HG03097 (cell line): ENCODE measurements at regions not wholly inside any gene's neighbourhood (a gene's known extent, or its start where the extent isn't known, plus 50 kb on each side); places are given as distances from the start of the nearest gene placed in this dataset.

Experiments
- ATAC-seq: cut with Tn5 transposase; IDR thresholded peaks from one replicate; pipeline ENCODE4 v1.9.1; 2021; ENCODE audit not compliant: unreplicated experiment, low FRiP score

DNA sequence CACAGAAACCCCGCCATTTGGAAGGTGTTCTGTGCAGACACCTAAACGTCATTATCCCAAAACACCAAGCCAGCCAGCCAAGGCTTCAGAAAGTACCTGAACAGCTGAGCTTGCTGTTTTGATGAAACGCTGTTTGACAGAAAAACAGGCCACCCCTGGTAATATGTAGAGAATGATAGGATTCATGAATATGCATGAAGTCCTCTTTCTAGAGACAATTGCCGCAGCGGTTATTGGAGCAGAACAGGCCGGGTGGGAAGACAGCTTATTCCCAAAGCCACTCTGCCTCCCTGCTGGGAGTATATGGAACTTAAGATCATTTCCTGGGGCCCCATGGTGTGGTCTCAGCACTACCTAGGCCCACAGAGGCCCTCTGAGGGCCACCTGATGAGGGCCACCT lies 229.5 kb downstream of the UQCRFS1 start:
- no peak for ATAC-seq

DNA sequence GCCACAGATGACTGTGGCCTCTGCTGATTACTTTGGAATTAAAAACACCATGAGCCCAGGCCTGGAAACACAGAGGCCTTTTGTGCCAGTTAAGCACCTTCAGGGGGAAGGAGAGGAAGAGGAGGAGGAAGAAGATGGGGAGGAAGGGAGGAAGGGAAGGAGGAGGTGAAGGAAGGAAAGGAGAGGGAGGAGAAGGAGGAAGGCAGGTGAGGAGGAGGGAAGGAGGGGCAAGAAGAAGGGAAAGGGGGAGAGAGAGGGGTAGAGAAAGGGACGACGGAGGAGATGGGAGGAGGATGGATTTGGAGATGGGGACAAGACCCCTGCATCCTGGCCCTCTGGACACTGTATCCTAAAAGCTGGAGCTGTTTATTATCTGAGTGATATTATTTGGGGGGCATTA lies 231.0 kb downstream of the UQCRFS1 start:
- ATAC-seq, result no peak

DNA sequence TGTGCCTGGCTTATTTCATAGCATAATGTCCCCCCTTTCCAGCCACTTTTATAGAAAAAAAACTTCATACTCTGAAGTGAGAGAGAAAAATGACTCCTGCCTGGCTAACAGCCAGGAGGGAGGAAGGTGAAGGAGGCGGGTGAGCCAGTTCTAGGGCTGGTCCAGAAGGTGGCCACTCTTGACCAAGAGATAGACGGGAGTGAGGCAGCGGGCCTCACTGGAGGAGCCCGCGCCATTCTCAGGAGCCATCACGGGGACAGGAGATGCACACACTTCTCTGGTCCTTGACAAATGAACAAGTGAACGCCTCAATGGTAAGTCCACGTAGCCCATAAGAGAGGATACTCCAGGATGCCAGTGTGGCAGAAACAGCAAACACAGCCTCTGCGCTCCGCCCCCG lies 231.4 kb downstream of the UQCRFS1 start:
- ATAC-seq, result no peak

DNA sequence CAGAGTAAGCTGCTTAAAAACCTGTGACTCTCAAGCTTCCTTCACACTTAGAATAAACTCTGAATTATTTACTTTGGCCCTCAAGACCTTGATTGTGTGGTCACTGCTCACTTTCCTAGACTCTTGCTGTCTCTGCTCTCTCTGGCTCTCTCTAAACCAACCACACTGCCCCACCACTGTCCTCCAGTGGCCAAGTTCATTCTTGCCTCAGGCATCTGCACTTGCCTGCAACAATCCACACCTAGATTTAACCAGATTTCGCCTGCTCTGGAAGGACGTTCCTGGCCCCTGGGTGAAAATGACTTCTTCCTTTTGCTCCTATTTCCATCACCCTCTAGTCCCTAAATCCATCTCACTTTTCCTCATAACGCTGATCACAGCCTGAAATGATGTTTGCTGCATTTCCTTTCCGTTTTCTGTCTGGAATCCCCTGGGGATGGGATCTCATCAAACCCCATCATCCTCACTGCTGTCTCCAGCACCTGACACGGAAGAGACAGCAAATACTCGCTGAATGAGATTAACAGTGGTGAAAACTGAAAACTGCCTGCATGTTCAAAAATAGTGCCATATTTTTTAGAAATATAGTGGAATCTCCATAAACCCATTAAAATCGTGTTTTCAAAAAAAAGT lies 232.6 kb downstream of the UQCRFS1 start:
- no peak for ATAC-seq

DNA sequence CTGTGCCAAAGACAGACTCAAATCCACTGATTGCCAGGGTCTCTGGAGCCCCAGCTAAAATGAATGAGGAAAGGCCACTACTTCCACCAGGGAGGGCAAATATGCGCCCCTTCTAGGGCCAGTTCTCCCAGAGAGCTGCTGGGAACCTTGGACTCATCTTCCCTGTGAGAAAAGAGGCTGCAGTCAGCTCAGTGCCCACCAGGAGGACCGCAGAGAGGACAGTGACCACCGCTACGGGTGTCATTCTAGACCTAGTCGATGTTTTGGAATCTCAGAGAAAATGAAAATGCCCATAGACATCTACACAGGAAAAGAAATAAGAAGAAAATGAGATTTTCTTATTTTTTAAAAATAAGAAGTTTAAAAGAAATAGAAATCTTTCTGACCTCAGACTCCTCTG lies 235.1 kb downstream of the UQCRFS1 start:
- no peak for ATAC-seq

DNA sequence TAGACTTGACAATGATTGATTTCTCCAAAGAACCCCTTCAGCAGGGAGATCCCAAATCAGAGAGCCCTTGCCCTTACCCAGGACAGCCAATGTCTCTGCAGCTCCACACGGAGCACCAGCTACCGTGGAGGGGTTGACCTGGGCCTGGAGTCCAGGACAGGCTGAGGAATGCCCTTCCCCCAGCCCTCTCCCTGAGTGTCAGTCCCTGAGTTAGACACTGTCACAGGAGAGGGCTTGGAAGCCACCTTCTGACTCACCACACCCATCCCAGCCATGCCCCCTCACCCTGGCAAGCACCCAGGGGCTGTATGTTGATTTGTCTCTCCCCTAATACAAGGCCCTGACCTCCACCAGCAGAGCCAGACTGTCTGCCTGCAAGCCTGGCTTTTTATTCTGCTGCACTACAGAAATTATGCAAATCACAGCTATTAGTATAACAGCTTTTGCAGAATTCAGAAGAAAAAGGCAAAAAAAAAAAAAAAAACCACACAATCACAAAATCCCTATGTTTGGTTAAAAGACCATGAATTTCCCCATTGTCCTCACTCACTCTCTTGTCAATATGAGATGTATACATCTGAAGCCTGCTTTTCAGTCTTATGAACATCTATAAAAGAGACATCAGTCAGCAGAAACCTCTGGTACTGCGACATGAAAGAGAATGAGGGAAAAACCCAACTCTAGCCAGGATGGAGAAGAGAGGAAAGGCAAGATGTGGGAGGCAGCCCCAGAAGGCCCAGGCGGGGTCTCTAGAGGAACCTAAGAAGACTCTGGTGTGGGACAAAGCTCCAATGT lies 240.7 kb downstream of the UQCRFS1 start:
- no peak for ATAC-seq

DNA sequence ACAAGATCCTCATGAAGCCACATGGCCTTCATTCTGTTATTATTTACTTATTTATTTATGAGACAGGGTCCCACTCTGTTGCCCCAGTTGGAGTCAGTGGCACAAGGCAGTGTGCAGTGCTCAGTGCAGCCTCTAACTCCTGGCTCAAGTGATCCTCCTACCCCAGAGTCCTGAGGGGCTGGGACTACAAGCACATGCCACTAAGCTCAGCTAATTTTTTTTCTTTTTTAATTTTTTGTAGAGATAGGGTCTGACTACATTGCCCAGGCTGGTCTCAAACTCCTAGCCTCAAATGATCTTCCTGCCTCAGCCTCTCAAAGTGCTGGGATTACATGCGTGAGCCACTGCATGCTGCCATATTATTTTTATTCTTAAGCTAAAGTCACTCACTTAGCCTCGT lies 241.4 kb downstream of the UQCRFS1 start:
- no peak for ATAC-seq

DNA sequence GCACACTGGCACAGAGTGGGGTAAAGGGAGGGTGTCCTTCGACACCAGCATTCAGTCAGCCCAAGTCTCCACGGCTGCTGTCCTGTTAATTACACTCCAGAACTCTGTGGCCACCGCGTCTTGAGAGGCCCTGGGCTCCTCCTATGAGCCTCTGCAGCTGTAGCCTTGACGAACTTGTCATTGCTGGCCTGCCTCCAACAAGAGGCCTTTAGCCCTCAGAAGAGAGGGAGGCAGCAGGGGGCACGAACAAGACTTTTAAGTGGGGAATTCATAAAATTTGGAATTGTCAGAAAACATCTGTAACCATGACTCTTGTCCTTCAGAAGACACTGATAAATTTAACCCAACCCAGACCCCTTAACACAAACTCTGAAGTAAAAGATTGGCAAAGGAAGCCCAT lies 241.9 kb downstream of the UQCRFS1 start:
- ATAC-seq, result no peak

DNA sequence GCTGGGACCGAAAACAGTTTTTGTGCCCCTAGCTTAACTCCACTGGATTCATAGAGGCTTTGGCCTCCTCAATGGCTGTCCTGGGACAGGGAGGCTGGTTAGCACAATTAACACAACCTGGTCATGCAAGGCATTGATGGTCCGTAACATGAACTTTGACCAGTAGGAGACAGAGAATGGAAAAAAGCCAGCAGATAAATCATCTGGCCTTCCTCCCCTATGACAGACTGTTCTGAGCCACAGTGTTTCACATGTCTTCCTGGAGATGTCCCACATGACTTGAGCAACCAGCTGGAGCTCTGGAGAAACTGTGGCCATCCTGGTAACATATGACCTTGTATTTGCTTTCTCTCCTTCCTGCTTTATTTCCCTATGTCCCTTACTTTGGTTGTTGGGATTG lies 244.2 kb downstream of the UQCRFS1 start:
- no peak for ATAC-seq

DNA sequence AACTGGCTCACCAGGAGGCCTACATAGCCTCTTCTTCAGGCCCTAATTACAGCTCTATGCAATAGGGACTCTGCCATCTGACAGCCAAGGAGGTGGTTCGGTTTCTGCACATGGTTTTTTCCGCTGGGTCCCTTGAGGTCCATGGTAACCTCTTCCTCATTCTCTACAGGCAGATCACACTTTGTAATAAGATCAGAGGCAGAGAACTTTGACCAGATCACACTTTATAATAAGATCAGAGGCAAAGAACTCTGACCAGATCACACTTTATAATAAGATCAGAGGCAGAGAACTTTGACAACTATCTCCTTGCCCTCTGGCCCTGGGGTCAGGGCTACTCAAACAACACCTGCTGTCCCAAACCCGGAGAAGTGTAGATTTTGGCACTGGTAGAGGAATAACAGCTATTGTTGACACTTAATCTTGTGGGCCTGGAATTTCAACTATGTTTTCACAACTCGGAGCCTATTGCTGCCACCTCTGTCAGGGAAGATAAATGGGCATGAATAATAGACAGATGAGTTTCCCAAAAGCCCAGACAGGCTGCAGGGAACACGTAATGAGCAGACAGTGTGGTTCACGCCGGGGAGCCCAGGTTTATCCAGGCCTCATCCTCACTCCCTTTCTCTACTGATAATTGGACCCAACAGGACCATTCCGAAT lies 246.1 kb downstream of the UQCRFS1 start:
- ATAC-seq, result no peak

DNA sequence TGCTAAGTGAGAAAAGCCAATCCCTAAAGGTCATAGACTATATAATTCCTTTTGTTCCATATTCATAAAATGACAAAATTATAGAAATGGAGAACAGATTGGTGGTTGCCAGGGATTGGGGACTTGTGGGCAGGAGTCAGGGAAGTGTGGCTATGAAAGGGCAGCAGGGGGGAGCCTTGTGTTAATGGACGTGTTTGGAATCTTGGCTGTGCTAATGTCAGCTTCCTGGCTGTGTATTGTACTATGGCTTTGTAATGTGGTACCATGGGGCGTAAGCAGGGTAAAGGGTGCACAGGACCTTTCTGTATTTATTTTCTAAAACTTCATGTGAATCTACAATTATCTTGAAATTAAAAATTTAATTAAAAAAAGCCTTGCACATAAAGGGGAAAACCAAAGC lies 248.5 kb downstream of the UQCRFS1 start:
- no peak for ATAC-seq

DNA sequence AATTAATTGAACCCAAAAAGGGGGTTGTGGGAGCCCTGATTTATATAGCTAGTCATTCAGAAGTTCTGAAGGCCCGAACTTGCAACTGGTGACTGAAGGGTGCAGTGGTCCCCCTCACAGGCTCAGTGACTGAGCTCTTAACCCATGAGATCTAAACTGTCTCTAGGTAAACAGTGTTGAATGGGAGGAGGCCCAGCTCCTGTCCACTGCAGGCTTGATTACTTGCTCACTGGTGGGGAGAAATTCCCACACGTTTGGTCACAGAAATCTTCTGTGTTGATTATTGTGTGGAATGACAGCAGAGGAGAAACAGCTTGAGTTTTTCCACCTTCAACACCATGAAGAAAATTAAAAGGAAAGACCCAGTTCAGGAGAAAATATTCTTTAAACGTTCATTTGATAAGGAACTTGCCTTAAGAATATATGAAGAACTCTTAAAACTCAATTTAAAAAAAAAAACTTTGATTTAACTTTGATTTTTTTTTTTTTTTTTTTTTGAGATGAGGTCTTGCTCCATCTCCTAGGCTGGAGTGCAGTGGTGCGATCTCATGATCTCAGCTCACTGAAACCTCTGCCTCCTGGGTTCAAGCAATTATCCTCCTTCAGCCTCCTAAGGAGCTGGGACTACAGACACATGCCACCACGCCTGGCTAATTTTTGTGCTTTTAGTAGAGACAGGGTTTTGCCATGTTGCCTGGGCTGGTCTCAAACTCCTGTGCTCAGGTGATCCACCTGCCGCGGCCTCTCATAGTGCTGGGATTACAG lies 249.3 kb downstream of the UQCRFS1 start:
- ATAC-seq, result no peak

DNA sequence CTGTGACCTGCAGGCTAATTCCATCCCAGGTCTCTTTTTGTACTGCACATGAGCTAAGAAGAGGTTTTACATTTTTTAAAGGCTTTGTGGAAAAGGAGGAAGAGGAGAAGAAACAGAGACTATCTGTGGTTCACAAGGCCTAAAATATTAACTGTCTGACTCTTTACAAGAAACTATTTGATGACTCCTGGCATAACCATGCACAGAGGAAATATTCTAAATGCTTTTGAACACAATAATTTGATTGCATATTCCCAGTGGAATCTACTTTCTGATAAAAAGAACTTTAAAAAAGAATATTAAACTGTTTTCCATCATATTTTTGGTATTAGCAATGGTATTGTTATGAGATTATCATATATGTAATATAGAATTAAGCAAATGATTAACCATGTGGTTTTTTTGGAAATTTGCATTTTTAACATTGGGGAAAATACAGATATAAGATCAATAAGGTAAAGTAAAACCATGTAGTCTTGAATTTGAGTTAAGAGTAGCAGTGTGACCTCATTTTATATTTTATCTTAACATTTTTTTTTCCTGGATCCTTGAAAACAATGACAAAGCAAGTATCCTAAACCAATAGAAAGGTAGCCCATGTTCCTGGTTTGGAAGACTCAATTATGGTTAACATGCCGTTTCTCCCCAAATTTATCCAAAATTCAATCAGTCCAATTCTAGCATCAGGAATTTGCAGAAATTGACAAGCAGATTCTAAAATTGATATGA lies 251.0 kb downstream of the UQCRFS1 start:
- ATAC-seq, result no peak

DNA sequence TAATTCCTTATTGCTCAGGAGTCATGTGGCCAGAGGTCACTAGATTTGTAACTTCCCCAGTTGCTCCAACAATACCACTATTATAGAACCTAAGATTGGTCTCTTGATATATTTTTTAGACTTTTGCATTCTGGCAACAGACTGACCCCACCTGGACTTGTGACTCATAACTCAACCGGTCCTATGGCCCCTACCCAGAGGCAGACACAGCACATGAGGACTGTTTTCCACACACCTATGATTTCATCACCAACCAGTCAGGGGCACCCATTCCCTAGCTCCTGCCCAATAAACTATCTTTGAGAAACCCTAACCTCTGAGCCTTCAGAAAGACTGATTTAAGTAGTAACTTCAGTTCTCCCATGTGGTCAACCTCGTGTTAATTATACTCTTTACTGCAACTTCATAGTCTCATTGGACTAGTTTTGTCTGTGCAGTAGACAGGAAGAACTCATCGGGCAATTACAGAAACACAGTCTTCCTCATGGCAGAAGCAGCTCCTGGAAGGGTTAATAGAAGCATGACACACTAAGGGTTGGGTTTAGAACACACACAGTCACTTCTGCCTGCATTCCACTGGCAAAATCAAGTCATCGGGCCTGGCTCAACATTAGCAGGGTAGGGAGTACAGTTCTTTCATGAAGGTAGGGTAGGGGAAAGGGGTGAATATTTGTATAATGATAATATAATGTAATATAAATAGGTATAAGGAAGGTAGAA lies 251.8 kb downstream of the UQCRFS1 start:
- no peak for ATAC-seq

DNA sequence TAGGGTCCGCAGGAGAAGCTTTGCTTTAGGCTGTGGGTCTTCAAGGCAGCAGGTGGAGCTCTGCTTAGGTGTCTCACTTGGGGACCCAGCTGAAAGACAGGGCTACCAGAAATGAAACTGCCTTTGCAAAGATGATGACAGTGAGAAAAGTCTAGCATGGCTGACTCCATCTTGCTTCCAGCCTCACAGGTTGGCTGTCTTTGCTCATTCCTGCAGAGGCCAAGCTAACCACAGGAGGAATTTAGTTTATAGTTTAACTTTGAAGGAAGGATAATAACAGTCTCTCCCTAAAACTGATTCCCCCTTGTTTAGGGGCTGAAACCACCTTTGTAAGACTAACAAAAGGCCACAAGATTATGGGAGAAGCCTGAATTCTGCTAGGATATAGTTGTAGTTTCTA lies 252.4 kb downstream of the UQCRFS1 start:
- ATAC-seq, result no peak

DNA sequence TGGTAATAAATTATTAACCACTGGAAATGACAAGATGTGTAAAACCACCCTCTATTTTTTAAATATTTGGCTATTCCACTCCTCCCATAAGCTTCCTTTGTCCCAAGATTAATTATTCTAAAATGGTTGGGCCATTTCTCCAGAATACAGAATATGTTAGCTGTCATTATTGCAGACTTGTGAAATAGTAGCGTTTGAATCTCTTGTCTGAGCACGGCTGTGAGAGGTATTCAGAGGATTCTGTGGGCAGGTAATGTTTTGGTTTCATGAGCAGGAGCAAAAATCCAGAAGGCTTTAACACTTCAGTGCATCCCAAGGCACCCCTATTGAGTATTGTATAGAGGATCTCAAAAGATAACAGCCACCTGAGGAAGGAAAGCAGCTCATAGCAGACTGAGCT lies 256.0 kb downstream of the UQCRFS1 start:
- ATAC-seq, result no peak

DNA sequence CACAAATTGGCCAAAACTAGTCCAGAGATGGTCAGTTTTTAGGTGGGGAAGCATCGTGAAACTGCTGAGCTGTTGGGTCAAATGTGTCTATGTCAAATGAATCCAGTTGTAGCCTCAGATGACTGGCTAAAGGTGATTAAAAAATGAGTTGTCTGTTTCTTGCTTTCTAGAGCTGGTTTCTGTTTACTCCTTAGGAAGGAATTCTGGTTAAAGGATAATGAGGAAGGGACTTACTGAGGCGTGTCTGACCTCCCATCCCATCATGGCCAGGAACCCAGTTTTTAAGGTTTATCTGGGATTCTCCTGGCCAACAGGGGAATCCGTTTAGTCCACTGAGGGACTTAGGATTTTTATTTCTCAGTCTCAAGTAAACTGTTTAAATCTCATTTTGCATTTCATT lies 256.5 kb downstream of the UQCRFS1 start:
- ATAC-seq, result no peak

DNA sequence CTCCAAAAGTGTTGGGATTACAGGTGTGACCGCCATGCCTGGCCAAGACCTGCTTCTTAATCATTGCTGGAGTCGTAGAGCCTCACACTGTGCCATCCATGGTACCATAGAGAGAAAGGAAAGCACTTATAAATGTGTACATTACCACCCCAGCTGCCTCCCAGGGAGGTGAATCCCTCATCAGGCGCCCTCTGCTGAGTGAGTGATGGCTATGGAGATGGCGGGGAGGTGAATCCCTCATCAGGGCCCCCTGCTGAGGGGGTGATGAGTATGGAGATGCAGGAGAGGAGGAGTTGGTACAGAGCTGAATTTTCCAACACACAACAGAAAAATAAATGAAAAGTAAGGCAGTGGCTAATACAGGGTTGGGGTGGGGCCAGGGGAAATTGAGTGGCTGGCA lies 263.4 kb downstream of the UQCRFS1 start:
- no peak for ATAC-seq

DNA sequence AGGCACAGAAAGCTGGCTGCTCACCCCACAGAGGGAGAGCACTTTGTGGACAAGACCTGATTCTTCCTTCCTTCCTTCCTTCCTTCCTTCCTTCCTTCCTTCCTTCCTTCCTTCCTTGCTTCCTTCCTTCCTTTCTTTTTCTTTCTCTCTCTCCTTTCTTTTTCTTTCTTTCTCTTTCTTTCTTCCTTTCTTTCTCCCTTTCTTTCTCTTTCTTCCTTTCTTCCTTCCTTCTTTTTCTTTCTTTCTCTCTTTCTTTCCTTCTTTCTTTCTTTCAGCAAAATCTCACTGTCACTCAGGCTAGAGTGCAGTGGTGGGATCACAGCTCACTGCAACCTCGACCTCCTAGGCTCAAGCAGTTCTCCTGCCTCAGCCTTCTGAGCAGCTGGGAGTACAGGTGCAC lies 263.9 kb downstream of the UQCRFS1 start:
- ATAC-seq, result no peak

DNA sequence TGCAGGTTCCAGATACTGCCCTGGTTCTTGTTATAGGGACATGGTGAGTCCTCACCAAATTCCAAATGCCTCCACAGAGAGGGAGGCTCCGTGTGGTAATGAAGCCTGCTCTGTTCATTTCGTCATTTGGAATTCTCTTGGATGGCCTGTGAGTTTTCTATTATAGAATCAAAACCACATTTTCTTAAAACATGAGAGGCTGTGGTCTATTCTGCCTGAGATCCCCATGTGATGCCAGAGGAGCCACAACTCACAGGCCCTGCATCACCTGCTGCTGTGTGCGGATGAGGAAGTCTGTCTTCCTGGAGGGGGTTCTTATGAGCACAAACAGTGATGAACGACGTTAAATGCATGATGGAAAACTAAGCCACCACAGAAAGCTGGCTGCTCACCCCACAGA lies 264.4 kb downstream of the UQCRFS1 start:
- no peak for ATAC-seq
